ENCODE measurements at regions not wholly inside any gene's neighbourhood (a gene's known extent, or its start where the extent isn't known, plus 50 kb on each side); places are given as distances from the start of the nearest gene placed in this dataset.

GRCh38 chr22:49486225-49486624 is 341.4 kb downstream of the BRD1 start:
- POLR2A ChIA-PET, result no interaction called here
- no peak for DNase-seq (ENCODE audit: low read depth)
- TF ChIP-seq CTCF (IDR thresholded peaks at IDR 0.05; ENCODE audit: insufficient read depth, low read depth, low read length), result no peak
- CTCF ChIA-PET, result no interaction called here
- no peaks in the 10 kb centered on the region for H3K27me3 ChIP-seq (ENCODE audit: control insufficient read depth, insufficient read depth, low read length)
- H3K36me3 ChIP-seq (ENCODE audit: control insufficient read depth, insufficient read depth, low read length), result no peaks in the 10 kb centered on the region
- H3K4me3 ChIP-seq (ENCODE audit: low read depth, low read length), result no peak overlapping the region

- CTCF ChIA-PET, result no interaction called here
- POLR2A ChIA-PET, result no interaction called here
- Histone ChIP-seq H3K4me3 (ENCODE audit: low read depth, low read length) (no peak overlapping the region), H3K27me3 (ENCODE audit: control insufficient read depth, insufficient read depth, low read length) (no peaks in the 10 kb centered on the region), H3K36me3 (ENCODE audit: control insufficient read depth, insufficient read depth, low read length) (no peaks in the 10 kb centered on the region)
- DNase-seq (ENCODE audit: low read depth), result no peak
- no peak for TF ChIP-seq CTCF (IDR thresholded peaks at IDR 0.05; ENCODE audit: insufficient read depth, low read depth, low read length)
Measured at GRCh38 chr22:49483946-49484345, 343.7 kb downstream of the BRD1 start.

GRCh38 chr22:49483281-49483870 is 344.3 kb downstream of the BRD1 start:
- ChIA-PET CTCF (no interaction called here), POLR2A (no interaction called here)
- no peak overlapping the region for H3K4me3 ChIP-seq (ENCODE audit: low read depth, low read length)
- H3K27me3 ChIP-seq (ENCODE audit: control insufficient read depth, insufficient read depth, low read length), result no peaks in the 10 kb centered on the region
- H3K36me3 ChIP-seq (ENCODE audit: control insufficient read depth, insufficient read depth, low read length), result no peaks in the 10 kb centered on the region
- no peak for TF ChIP-seq CTCF (IDR thresholded peaks at IDR 0.05; ENCODE audit: insufficient read depth, low read depth, low read length)
- DNase-seq (ENCODE audit: low read depth), result no peak

DNA sequence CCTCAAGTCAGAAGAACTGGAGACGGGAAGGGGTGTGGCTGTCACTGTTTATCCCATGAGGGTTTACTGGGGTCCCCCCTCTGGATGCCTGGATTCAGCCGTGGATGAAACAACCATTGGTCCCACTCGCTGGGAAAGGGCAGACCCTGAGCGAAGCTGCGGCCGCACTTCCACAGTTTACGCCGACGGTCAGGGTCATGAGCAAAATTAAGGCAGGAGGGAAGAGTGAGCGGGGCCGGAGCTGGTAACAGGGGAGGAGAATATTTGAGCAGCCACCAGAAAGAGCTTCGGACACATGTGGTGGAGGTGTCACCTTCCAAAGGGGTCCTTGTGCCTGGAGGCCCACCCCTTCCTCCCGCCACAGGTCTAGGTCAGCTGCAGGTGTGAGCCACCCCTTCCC is 344.9 kb downstream of the BRD1 start:
- no peak for DNase-seq (ENCODE audit: low read depth)
- CTCF ChIA-PET, result no interaction called here
- Histone ChIP-seq H3K36me3 (ENCODE audit: control insufficient read depth, insufficient read depth, low read length) (no peaks in the 10 kb centered on the region), H3K4me3 (ENCODE audit: low read depth, low read length) (no peak overlapping the region), H3K27me3 (ENCODE audit: control insufficient read depth, insufficient read depth, low read length) (no peaks in the 10 kb centered on the region)
- POLR2A ChIA-PET, result no interaction called here
- TF ChIP-seq CTCF (IDR thresholded peaks at IDR 0.05; ENCODE audit: insufficient read depth, low read depth, low read length), result no peak

DNA sequence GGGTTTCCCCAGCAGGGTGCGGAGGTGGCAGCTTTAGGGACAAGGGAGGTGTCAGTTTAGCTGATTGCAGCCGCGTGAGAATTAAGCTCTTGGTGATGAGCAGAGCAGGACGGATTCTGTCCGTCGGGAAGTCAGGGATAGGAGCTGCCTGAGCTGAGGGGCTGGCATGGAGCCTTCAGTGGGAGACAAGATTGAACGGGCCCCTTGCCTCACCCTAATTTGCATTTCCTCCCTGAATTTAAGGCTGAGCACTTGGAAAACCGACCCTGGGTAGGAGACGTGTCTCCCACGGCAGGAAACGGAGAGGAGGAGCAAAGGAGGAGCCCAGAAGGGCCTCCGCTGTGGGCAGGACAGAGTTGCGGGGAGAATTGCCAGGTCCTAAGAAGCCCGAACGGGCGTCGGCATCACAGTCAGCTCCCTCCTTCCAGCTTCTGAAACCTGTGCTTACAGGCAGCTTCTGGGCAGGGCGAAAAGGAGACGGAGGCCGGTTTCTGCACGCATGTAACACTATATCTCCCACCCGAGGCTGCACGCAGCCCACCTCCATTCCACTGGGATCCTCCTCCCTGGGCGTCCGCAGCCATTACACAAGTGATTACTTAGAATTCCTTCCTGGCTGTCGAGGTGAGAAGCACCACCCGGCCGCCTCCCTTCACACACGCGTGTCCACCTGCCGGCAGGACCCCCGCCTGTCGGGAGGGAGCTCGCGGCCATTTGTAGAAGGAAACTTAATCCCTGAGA is 345.8 kb downstream of the BRD1 start:
- Histone ChIP-seq H3K36me3 (ENCODE audit: control insufficient read depth, insufficient read depth, low read length) (no peaks in the 10 kb centered on the region), H3K27me3 (ENCODE audit: control insufficient read depth, insufficient read depth, low read length) (no peaks in the 10 kb centered on the region), H3K4me3 (ENCODE audit: low read depth, low read length) (no peak overlapping the region)
- CTCF ChIA-PET, result no interaction called here
- DNase-seq (ENCODE audit: low read depth), result no peak
- POLR2A ChIA-PET, result no interaction called here
- no peak for TF ChIP-seq CTCF (IDR thresholded peaks at IDR 0.05; ENCODE audit: insufficient read depth, low read depth, low read length)

Data from BJ (cell line).